A549 (cell line): ENCODE measurements at regions not wholly inside any gene's neighbourhood (a gene's known extent, or its start where the extent isn't known, plus 50 kb on each side); places are given as distances from the start of the nearest gene placed in this dataset.

Experiments
- EP300 ChIP-seq, 2 experiments: fragments of >200 bp; sonication (Bioruptor Twin); formaldehyde crosslinking; IDR thresholded peaks; 2 replicates in 1 of 2; 3 replicates in 1 of 2; pipeline ENCODE4 v1.6.1; 2016 to 2017
- POLR2A ChIP-seq: IDR thresholded peaks from 2 replicates; pipeline ENCODE4 v1.6.1; 2012; ENCODE audit warnings: mild to moderate bottlenecking, low read length
- POLR2AphosphoS2 ChIP-seq: conservative IDR thresholded peaks from 2 replicates; pipeline ENCODE4 v1.6.1; 2012; ENCODE audit warnings: low read length, improper control_type of control experiment, inconsistent platforms
- RNF2 ChIP-seq: fragments of 200-600 bp; sonication (generic); IDR thresholded peaks from 2 replicates; pipeline ENCODE4 v1.6.1; 2016; ENCODE audit warnings: low read depth, mild to moderate bottlenecking, antibody characterized with exemption, moderate library complexity, borderline replicate concordance
- SMC3 ChIP-seq: fragments of >200 bp; sonication (Bioruptor Twin); formaldehyde crosslinking; IDR thresholded peaks from 3 replicates; pipeline ENCODE4 v1.6.1; 2018; ENCODE audit warnings: inconsistent platforms
- ZFP36 ChIP-seq: fragments of 450-650 bp; IDR thresholded peaks from 2 replicates; pipeline ENCODE4 v1.6.1; 2014; ENCODE audit warnings: borderline replicate concordance; ENCODE audit not compliant: partially characterized antibody
- TF ChIP-seq, protein P1 (sequence below): fragments of >200 bp; sonication (Bioruptor Twin); formaldehyde crosslinking; IDR thresholded peaks from 3 replicates; pipeline ENCODE4 v1.5.1; 2016
- TF ChIP-seq, protein P2 (sequence below): fragments of 450-650 bp; IDR thresholded peaks from 2 replicates; pipeline ENCODE4 v1.6.1; 2014; ENCODE audit warnings: antibody characterized with exemption

DNA sequence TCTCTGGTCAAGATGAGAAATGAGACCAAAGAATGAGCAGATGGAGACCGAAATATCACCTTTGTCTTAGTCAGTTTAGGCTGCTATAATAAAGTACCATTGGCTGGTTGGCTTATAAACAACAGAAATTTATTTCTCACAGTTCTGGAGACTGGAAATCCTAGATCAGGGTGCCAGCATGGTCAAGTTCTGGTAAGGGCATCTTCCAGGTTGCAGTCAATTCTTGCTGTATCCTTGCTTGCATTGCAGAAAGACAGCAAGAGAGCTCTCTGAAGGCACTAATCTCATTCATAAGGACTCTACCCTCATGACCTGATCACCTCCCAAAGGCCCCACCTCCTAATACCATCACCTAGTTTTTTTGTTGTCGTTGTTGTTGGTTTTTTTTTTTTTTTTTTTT lies 52.7 kb upstream of the MKLN1 start:
- TF ChIP-seq, protein P1, sequence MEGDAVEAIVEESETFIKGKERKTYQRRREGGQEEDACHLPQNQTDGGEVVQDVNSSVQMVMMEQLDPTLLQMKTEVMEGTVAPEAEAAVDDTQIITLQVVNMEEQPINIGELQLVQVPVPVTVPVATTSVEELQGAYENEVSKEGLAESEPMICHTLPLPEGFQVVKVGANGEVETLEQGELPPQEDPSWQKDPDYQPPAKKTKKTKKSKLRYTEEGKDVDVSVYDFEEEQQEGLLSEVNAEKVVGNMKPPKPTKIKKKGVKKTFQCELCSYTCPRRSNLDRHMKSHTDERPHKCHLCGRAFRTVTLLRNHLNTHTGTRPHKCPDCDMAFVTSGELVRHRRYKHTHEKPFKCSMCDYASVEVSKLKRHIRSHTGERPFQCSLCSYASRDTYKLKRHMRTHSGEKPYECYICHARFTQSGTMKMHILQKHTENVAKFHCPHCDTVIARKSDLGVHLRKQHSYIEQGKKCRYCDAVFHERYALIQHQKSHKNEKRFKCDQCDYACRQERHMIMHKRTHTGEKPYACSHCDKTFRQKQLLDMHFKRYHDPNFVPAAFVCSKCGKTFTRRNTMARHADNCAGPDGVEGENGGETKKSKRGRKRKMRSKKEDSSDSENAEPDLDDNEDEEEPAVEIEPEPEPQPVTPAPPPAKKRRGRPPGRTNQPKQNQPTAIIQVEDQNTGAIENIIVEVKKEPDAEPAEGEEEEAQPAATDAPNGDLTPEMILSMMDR, result no peak
- TF ChIP-seq EP300 (IDR thresholded peaks at IDR 0.05) (no peak), POLR2A (no peak), SMC3 (no peak), RNF2 (no peak), POLR2AphosphoS2 (no peak), ZFP36 (no peak)
- TF ChIP-seq, protein P2, sequence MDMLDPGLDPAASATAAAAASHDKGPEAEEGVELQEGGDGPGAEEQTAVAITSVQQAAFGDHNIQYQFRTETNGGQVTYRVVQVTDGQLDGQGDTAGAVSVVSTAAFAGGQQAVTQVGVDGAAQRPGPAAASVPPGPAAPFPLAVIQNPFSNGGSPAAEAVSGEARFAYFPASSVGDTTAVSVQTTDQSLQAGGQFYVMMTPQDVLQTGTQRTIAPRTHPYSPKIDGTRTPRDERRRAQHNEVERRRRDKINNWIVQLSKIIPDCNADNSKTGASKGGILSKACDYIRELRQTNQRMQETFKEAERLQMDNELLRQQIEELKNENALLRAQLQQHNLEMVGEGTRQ, result no peak
